ENCODE measurements at regions not wholly inside any gene's neighbourhood (a gene's known extent, or its start where the extent isn't known, plus 50 kb on each side); places are given as distances from the start of the nearest gene placed in this dataset.

GRCh38 chr11:23729088-23729487 lies 767.8 kb upstream of the LUZP2 start:
- TF ChIP-seq, protein P1, sequence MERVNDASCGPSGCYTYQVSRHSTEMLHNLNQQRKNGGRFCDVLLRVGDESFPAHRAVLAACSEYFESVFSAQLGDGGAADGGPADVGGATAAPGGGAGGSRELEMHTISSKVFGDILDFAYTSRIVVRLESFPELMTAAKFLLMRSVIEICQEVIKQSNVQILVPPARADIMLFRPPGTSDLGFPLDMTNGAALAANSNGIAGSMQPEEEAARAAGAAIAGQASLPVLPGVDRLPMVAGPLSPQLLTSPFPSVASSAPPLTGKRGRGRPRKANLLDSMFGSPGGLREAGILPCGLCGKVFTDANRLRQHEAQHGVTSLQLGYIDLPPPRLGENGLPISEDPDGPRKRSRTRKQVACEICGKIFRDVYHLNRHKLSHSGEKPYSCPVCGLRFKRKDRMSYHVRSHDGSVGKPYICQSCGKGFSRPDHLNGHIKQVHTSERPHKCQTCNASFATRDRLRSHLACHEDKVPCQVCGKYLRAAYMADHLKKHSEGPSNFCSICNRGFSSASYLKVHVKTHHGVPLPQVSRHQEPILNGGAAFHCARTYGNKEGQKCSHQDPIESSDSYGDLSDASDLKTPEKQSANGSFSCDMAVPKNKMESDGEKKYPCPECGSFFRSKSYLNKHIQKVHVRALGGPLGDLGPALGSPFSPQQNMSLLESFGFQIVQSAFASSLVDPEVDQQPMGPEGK (CRISPR knock-in tag; IDR thresholded peaks at IDR 0.05; ENCODE audit: borderline replicate concordance): no peak
- TF ChIP-seq RARB (CRISPR knock-in tag; IDR thresholded peaks at IDR 0.05) (no peak), ZNF565 (CRISPR knock-in tag; conservative IDR thresholded peaks at IDR 0.05; ENCODE audit: low read depth) (no peak), ESRRG (CRISPR knock-in tag; IDR thresholded peaks at IDR 0.05) (no peak), ISL1 (CRISPR knock-in tag; IDR thresholded peaks at IDR 0.05) (no peak), CREB5 (CRISPR knock-in tag; IDR thresholded peaks at IDR 0.05; ENCODE audit: low read depth) (no peak), ZFP3 (CRISPR knock-in tag; IDR thresholded peaks at IDR 0.05) (no peak), ZFP30 (CRISPR knock-in tag; IDR thresholded peaks at IDR 0.05) (no peak), PPARA (CRISPR knock-in tag; IDR thresholded peaks at IDR 0.05; ENCODE audit: borderline replicate concordance) (no peak), BACH2 (CRISPR knock-in tag; IDR thresholded peaks at IDR 0.05; ENCODE audit: borderline replicate concordance) (no peak), SNAI2 (CRISPR knock-in tag; IDR thresholded peaks at IDR 0.05) (no peak)
- TF ChIP-seq, protein P2, sequence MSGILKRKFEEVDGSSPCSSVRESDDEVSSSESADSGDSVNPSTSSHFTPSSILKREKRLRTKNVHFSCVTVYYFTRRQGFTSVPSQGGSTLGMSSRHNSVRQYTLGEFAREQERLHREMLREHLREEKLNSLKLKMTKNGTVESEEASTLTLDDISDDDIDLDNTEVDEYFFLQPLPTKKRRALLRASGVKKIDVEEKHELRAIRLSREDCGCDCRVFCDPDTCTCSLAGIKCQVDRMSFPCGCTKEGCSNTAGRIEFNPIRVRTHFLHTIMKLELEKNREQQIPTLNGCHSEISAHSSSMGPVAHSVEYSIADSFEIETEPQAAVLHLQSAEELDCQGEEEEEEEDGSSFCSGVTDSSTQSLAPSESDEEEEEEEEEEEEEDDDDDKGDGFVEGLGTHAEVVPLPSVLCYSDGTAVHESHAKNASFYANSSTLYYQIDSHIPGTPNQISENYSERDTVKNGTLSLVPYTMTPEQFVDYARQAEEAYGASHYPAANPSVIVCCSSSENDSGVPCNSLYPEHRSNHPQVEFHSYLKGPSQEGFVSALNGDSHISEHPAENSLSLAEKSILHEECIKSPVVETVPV (CRISPR knock-in tag; IDR thresholded peaks at IDR 0.05): no peak
